ENCODE measurements at regions not wholly inside any gene's neighbourhood (a gene's known extent, or its start where the extent isn't known, plus 50 kb on each side); places are given as distances from the start of the nearest gene placed in this dataset.

DNA sequence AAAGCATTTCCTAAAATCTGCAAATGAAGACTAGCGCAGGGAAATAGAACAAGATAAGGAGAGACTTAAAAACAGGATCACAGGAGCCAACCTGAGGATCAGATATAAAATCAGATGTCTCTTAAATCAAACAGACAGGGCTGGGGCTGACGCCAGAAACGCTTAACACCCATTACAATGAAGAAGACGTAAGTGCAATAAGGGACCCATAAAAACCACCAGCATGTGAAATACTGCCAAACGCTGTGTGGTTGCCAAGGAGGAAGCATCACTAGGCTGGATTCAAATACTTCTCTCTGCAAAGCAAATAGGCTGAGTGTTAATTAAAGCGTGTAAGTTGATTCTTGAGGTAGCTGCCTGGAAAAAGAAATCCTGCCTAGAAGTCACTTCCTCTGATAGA, 74.4 kb upstream of the ATP10B start:
- intact Hi-C loops (cut with micrococcal nuclease) = no loop called here
- no peaks in the 10 kb centered on the region for H3K27me3 Mint-ChIP-seq (ENCODE audit: insufficient read depth)
- no peaks in the 10 kb centered on the region for H3K4me1 Mint-ChIP-seq (ENCODE audit: low read depth)
- no peaks in the 10 kb centered on the region for H3K9me3 Mint-ChIP-seq
- H3K36me3 Mint-ChIP-seq (ENCODE audit: low read depth) = no peaks in the 10 kb centered on the region
- H3K4me3 Mint-ChIP-seq = no peak overlapping the region
- no peak for DNase-seq (ENCODE audit: low spot score)
- no peak overlapping the region for H3K27ac Mint-ChIP-seq

GRCh38 chr5:160925281-160925680, 73.3 kb upstream of the ATP10B start:
- no peak overlapping the region for H3K27ac Mint-ChIP-seq
- no peak overlapping the region for H3K4me3 Mint-ChIP-seq
- H3K9me3 Mint-ChIP-seq = no peaks in the 10 kb centered on the region
- H3K4me1 Mint-ChIP-seq (ENCODE audit: low read depth) = no peaks in the 10 kb centered on the region
- no peaks in the 10 kb centered on the region for H3K27me3 Mint-ChIP-seq (ENCODE audit: insufficient read depth)
- intact Hi-C loops (cut with micrococcal nuclease) = no loop called here
- DNase-seq (ENCODE audit: low spot score) = no peak
- H3K36me3 Mint-ChIP-seq (ENCODE audit: low read depth) = no peaks in the 10 kb centered on the region

DNA sequence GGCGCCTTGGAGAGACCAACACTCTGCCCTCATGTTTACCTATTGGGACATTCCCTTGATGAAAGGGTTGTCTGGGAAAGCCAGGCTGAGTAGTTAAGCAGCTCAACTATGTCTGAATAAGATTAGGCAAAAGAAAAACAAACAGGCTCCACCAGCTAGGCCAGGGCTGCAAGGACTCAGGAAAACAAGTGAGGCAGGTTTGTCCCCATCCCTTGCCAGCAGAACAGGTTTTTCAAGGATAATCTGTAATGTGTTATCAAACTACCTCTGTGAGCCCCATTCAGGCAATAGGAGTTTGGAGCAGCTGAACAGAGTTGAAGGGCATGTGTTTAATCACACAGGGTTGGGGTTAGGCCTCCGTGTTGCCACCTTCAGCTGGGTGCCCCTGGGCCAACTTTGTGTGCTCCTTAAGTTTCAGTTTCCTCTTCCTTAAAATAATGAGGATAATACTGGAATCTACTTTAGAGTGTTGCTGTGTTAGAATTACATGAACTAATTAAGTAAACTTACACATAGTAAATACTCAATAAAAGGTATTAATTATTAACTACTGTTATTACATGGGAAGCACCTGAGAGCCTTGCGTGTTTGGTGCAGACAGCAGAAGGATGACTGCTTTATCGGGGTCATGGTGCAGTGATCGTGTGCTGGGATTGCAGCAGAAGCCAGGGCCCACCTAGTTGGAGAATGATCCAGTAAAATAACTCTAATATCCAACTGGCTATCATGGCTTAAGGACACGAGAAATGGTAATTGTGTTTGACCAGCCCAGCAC, 72.1 kb upstream of the ATP10B start:
- intact Hi-C loops (cut with micrococcal nuclease) = no loop called here
- H3K4me3 Mint-ChIP-seq = no peak overlapping the region
- H3K9me3 Mint-ChIP-seq = no peaks in the 10 kb centered on the region
- DNase-seq (ENCODE audit: low spot score) = no peak
- H3K27ac Mint-ChIP-seq = no peak overlapping the region
- no peaks in the 10 kb centered on the region for H3K36me3 Mint-ChIP-seq (ENCODE audit: low read depth)
- H3K4me1 Mint-ChIP-seq (ENCODE audit: low read depth) = no peaks in the 10 kb centered on the region
- no peaks in the 10 kb centered on the region for H3K27me3 Mint-ChIP-seq (ENCODE audit: insufficient read depth)

- H3K27me3 Mint-ChIP-seq (ENCODE audit: insufficient read depth) = no peaks in the 10 kb centered on the region
- intact Hi-C loops (cut with micrococcal nuclease) = no loop called here
- H3K27ac Mint-ChIP-seq = no peak overlapping the region
- no peak overlapping the region for H3K4me3 Mint-ChIP-seq
- H3K4me1 Mint-ChIP-seq (ENCODE audit: low read depth) = no peaks in the 10 kb centered on the region
- H3K36me3 Mint-ChIP-seq (ENCODE audit: low read depth) = no peaks in the 10 kb centered on the region
- DNase-seq (ENCODE audit: low spot score) = no peak
- no peaks in the 10 kb centered on the region for H3K9me3 Mint-ChIP-seq
Observed at GRCh38 chr5:160923411-160923810, 71.4 kb upstream of the ATP10B start.

GRCh38 chr5:160922311-160922710, 70.3 kb upstream of the ATP10B start:
- no peaks in the 10 kb centered on the region for H3K4me1 Mint-ChIP-seq (ENCODE audit: low read depth)
- no peak overlapping the region for H3K4me3 Mint-ChIP-seq
- H3K9me3 Mint-ChIP-seq = no peaks in the 10 kb centered on the region
- no peaks in the 10 kb centered on the region for H3K27me3 Mint-ChIP-seq (ENCODE audit: insufficient read depth)
- intact Hi-C loops (cut with micrococcal nuclease) = no loop called here
- DNase-seq (ENCODE audit: low spot score) = no peak
- no peak overlapping the region for H3K27ac Mint-ChIP-seq
- H3K36me3 Mint-ChIP-seq (ENCODE audit: low read depth) = no peaks in the 10 kb centered on the region

- no peak overlapping the region for H3K4me3 Mint-ChIP-seq
- no peak for DNase-seq (ENCODE audit: low spot score)
- intact Hi-C loops (cut with micrococcal nuclease) = no loop called here
- no peaks in the 10 kb centered on the region for H3K4me1 Mint-ChIP-seq (ENCODE audit: low read depth)
- H3K36me3 Mint-ChIP-seq (ENCODE audit: low read depth) = no peaks in the 10 kb centered on the region
- H3K9me3 Mint-ChIP-seq = no peaks in the 10 kb centered on the region
- no peak overlapping the region for H3K27ac Mint-ChIP-seq
- H3K27me3 Mint-ChIP-seq (ENCODE audit: insufficient read depth) = no peaks in the 10 kb centered on the region
Observed at GRCh38 chr5:160921423-160922285, 69.6 kb upstream of the ATP10B start.

GRCh38 chr5:160919626-160920025, 67.6 kb upstream of the ATP10B start:
- no peak overlapping the region for H3K4me3 Mint-ChIP-seq
- peaks cover 1% of the 10 kb centered on the region for H3K27me3 Mint-ChIP-seq (ENCODE audit: insufficient read depth)
- no peaks in the 10 kb centered on the region for H3K36me3 Mint-ChIP-seq (ENCODE audit: low read depth)
- intact Hi-C loops (cut with micrococcal nuclease) = no loop called here
- DNase-seq (ENCODE audit: low spot score) = no peak
- H3K4me1 Mint-ChIP-seq (ENCODE audit: low read depth) = no peaks in the 10 kb centered on the region
- no peak overlapping the region for H3K27ac Mint-ChIP-seq
- H3K9me3 Mint-ChIP-seq = no peaks in the 10 kb centered on the region

DNA sequence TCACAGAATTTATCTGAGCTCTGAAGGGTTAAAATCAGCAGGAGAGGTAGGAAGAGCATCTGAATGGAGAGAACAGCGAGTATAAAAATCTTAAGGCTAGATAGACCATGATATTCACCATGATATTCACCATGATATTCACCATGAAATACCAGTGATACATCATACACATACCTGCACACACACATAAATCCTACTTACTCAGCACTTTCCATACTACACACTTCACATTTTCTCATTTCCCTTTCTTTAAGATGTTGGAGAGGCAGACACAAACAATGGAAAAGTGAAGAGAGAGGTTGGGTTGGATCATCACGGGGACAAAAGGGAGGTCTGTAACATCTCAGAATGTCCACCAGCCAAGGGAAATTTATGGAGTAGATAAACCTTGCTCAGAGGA, 66.4 kb upstream of the ATP10B start:
- Mint-ChIP-seq H3K9me3 (no peaks in the 10 kb centered on the region), H3K27ac (no peak overlapping the region), H3K36me3 (ENCODE audit: low read depth) (no peaks in the 10 kb centered on the region), H3K4me3 (no peak overlapping the region), H3K4me1 (ENCODE audit: low read depth) (no peaks in the 10 kb centered on the region), H3K27me3 (ENCODE audit: insufficient read depth) (peaks cover 1% of the 10 kb centered on the region)
- intact Hi-C loops (cut with micrococcal nuclease) = no loop called here
- no peak for DNase-seq (ENCODE audit: low spot score)

DNA sequence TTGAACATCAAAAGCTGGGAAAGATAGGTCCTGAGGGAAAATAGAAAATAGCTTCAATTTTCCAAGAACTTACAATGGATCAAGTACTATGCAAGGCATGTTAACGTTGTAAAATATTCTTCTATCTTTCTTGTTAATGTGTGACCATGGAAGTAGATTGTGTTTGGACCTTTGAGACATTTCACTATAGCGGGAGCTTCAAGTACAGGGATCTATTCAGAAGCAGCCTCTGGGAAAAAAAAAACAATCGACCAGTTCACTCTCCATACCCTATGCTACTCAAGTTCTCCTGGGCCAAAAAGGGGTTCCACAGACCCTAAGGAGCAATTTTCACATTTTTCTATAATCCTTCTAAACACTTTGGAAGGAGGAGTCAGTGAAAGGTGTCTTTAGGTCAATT, 54.1 kb upstream of the ATP10B start:
- H3K36me3 Mint-ChIP-seq (ENCODE audit: low read depth) = no peaks in the 10 kb centered on the region
- no peaks in the 10 kb centered on the region for H3K27me3 Mint-ChIP-seq (ENCODE audit: insufficient read depth)
- no peaks in the 10 kb centered on the region for H3K4me1 Mint-ChIP-seq (ENCODE audit: low read depth)
- no peak overlapping the region for H3K4me3 Mint-ChIP-seq
- H3K27ac Mint-ChIP-seq = no peak overlapping the region
- no peaks in the 10 kb centered on the region for H3K9me3 Mint-ChIP-seq
- DNase-seq (ENCODE audit: low spot score) = no peak
- intact Hi-C loops (cut with micrococcal nuclease) = no loop called here

DNA sequence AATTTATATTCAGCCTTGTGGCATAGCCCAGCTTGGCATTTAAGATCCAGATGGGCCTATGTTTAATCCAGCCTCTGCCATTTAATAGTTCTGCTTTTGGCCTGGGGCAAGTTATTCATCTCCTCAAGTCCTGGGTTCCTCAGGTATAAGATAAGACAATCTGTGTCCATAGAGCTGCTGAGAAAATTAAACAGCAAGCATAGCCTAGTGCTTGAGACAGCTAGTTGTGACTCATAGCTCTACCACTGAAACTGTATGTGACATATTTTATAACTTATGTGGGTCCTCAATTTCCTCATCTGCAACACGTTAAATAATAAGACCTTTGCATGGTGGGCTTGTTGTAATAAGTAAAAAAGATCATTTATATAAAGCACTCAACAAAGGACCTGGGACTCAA, 53.3 kb upstream of the ATP10B start:
- H3K9me3 Mint-ChIP-seq = no peaks in the 10 kb centered on the region
- DNase-seq (ENCODE audit: low spot score) = no peak
- no peak overlapping the region for H3K27ac Mint-ChIP-seq
- no peaks in the 10 kb centered on the region for H3K4me1 Mint-ChIP-seq (ENCODE audit: low read depth)
- no peaks in the 10 kb centered on the region for H3K27me3 Mint-ChIP-seq (ENCODE audit: insufficient read depth)
- H3K4me3 Mint-ChIP-seq = no peak overlapping the region
- no peaks in the 10 kb centered on the region for H3K36me3 Mint-ChIP-seq (ENCODE audit: low read depth)
- intact Hi-C loops (cut with micrococcal nuclease) = no loop called here

DNA sequence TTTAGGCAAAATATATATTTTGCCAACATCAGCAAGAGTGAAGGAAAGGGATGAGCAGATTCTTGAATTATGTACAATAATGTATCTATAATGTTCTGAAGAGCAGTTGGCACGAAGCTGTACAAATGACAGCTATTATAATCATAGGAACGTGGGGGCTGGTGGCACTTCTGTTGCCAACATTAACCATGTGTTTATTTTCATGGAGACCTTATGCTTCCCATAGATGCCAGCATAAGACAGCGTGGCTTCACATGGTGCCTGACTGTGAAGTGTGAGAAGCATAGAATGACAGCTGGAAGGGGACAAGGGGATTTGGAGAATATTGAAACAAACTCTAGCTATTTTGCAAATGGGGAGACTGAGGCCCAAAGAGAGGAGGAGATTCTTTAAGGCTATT, 52.6 kb upstream of the ATP10B start:
- intact Hi-C loops (cut with micrococcal nuclease) = loop anchor here (5.0 kb wide), 1 partner anchor 397 kb away; no protein-coding TSS in a partner anchor
- no peak overlapping the region for H3K4me3 Mint-ChIP-seq
- H3K4me1 Mint-ChIP-seq (ENCODE audit: low read depth) = no peaks in the 10 kb centered on the region
- DNase-seq (ENCODE audit: low spot score) = no peak
- H3K36me3 Mint-ChIP-seq (ENCODE audit: low read depth) = no peaks in the 10 kb centered on the region
- H3K9me3 Mint-ChIP-seq = no peaks in the 10 kb centered on the region
- H3K27me3 Mint-ChIP-seq (ENCODE audit: insufficient read depth) = no peaks in the 10 kb centered on the region
- H3K27ac Mint-ChIP-seq = no peak overlapping the region

- Mint-ChIP-seq H3K36me3 (ENCODE audit: low read depth) (no peaks in the 10 kb centered on the region), H3K4me3 (no peak overlapping the region), H3K4me1 (ENCODE audit: low read depth) (no peaks in the 10 kb centered on the region), H3K27me3 (ENCODE audit: insufficient read depth) (no peaks in the 10 kb centered on the region), H3K27ac (no peak overlapping the region), H3K9me3 (no peaks in the 10 kb centered on the region)
- DNase-seq (ENCODE audit: low spot score) = no peak
- intact Hi-C loops (cut with micrococcal nuclease) = loop anchor here (5.0 kb wide), 1 partner anchor 396 kb away; no protein-coding TSS in a partner anchor
Observed at GRCh38 chr5:160903551-160903950, 51.5 kb upstream of the ATP10B start.

GRCh38 chr5:160903076-160903475, 51.1 kb upstream of the ATP10B start:
- no peaks in the 10 kb centered on the region for H3K27me3 Mint-ChIP-seq (ENCODE audit: insufficient read depth)
- intact Hi-C loops (cut with micrococcal nuclease) = loop anchor here (5.0 kb wide), 1 partner anchor 396 kb away; no protein-coding TSS in a partner anchor
- H3K36me3 Mint-ChIP-seq (ENCODE audit: low read depth) = no peaks in the 10 kb centered on the region
- no peak overlapping the region for H3K4me3 Mint-ChIP-seq
- H3K27ac Mint-ChIP-seq = no peak overlapping the region
- no peaks in the 10 kb centered on the region for H3K9me3 Mint-ChIP-seq
- no peak for DNase-seq (ENCODE audit: low spot score)
- H3K4me1 Mint-ChIP-seq (ENCODE audit: low read depth) = no peaks in the 10 kb centered on the region
